Urinary bladder (tissue), 3 donors: ENCODE measurements at regions not wholly inside any gene's neighbourhood (a gene's known extent, or its start where the extent isn't known, plus 50 kb on each side); places are given as distances from the start of the nearest gene placed in this dataset.

Source experiments
- DNase-seq: peaks from one replicate; pipeline ENCODE4 v3.0.0-alpha.2; 2015; ENCODE audit errors: extremely low spot score
- H3K27ac ChIP-seq: one replicate; pipeline ENCODE4 v1.5.1; 2013; ENCODE audit warnings: low read depth, mild to moderate bottlenecking, moderate library complexity
- H3K36me3 ChIP-seq: one replicate; pipeline ENCODE4 v1.6.1; 2013; ENCODE audit warnings: mild to moderate bottlenecking, moderate library complexity; ENCODE audit not compliant: insufficient read depth
- H3K4me1 ChIP-seq: one replicate; pipeline ENCODE4 v1.6.1; 2013; ENCODE audit warnings: mild to moderate bottlenecking, moderate library complexity; ENCODE audit not compliant: insufficient read depth
- H3K4me3 ChIP-seq: one replicate; pipeline ENCODE4 v1.5.1; 2013; ENCODE audit warnings: low read depth, low read length
- WGBS: extraction: QIAGEN DNeasy Blood & Tissue Kit; methylation state at CpG from one replicate; pipeline ENCODE4 v1.1.7; 2013; 5-methylcytosine and 5-hydroxymethylcytosine counted together
- donor health status: healthy with polysubstance abuse.
- donor health status: healthy.

DNA sequence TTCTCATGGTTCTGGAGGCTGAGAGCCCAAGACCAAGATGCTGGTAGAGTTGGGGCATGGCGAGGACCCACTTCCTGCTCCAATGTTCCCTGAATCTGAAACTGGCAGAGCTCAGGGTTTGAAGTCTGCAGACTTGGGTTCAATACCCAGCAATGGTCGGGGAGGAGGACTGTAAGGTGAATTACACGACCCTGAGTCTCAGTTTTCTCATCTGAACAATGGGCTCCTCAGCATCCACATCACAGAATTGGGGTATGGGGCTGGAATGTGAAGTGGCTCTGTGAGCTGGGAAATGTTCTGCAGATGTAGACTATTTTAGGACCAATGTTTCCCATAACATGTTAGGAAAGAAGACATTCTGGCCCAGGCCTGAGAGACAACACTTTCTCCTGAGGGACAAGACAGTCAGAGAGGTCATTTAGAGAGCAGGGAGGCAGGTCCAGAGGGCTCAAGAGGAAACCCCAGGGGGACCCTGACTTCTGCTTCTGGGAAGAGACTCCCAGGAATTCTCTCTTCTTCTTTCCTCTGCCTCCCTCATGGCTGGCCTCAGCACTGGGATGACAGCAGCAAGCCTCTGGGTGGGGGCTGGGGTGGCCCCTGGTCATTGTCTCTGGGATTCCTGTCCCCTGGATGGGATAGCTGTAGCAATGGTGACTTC is 141.3 kb upstream of the PMEPA1 start:
- H3K4me3 ChIP-seq = no peak overlapping the region
- no peaks in the 10 kb centered on the region for H3K36me3 ChIP-seq
- WGBS = 92% methylated on average over 3 of the region's 3 CpGs
- no peak overlapping the region for H3K27ac ChIP-seq
- no peaks in the 10 kb centered on the region for H3K4me1 ChIP-seq
- DNase-seq = no peak

DNA sequence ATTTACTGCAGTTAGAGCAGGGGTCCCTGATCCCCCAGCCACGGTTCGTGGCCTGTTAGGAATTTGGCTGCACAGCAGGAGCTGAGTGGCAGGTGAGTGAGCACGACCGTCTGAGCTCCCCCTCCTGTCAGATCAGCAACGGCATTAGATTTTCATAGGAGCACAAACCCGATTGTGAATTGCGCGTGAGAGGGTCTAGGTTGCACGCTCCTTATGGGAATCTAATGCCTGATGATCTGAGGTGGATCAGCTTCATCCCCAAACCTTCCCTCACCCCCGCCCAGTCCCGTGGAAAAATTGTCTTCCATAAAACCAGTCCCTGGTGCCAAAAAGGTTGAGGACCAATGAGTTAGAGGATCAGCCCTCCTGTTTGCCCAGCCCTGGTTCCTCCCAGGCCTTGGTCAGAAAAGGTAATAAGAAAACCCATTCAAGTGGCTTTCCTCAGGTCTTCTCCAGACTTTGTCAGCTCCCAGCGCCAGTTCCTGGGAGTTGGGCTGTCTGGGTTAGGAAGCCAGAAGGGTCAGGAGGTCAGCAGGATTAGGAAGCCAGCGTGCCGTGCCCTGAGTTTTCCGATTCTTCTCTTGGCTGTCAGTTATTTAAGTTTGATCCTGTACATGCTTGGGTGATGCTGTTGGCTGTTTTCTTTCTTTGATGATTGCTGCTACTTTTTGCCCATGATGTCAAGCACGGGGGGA is 139.9 kb upstream of the PMEPA1 start:
- Histone ChIP-seq H3K4me1 (no peaks in the 10 kb centered on the region), H3K36me3 (no peaks in the 10 kb centered on the region), H3K27ac (no peak overlapping the region), H3K4me3 (no peak overlapping the region)
- WGBS = 84% methylated on average over 16 of the region's 16 CpGs
- no peak for DNase-seq

DNA sequence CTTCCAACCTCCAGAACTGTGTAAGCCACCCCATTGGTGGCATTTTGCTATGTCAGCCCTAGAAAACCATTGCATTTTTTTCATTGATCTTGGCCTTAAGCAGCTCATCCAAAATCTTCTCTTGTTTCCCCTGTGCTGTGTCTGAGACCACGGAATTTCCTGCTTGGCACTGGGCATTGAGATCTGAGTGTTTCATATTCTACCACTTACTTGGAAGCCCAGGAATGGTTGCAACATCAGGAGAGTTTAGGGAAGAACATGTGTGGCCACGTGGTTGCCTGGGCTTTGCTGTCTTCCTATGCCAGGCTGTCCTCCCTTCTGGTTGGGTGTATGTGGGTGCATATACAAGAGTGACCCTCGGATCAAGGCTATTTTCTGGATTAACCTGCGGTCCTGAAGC is 139.3 kb upstream of the PMEPA1 start:
- WGBS = 88% methylated on average over 4 of the region's 4 CpGs
- no peak overlapping the region for H3K4me3 ChIP-seq
- DNase-seq = no peak
- H3K27ac ChIP-seq = no peak overlapping the region
- H3K36me3 ChIP-seq = no peaks in the 10 kb centered on the region
- H3K4me1 ChIP-seq = no peaks in the 10 kb centered on the region

DNA sequence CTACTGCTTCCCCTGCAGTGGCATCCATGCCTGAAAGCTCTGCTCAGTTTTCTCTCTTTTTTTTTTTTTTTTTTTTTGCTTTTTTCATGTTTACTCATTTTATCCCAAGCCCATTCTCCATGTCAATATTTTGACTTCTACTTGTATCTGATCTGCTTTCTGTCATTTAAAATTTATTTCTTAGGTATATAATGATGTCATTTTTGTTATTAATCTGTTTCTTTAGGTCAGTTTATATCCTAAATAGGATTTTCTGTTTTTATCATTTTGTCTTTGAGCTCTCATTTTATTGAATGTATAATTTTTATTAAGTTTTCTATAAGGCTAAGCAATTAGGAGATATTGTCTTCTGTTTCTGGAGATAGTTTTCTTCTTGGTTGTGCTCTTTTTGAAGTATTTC is 138.5 kb upstream of the PMEPA1 start:
- Histone ChIP-seq H3K36me3 (no peaks in the 10 kb centered on the region), H3K4me3 (no peak overlapping the region), H3K27ac (no peak overlapping the region), H3K4me1 (no peaks in the 10 kb centered on the region)
- DNase-seq = no peak

DNA sequence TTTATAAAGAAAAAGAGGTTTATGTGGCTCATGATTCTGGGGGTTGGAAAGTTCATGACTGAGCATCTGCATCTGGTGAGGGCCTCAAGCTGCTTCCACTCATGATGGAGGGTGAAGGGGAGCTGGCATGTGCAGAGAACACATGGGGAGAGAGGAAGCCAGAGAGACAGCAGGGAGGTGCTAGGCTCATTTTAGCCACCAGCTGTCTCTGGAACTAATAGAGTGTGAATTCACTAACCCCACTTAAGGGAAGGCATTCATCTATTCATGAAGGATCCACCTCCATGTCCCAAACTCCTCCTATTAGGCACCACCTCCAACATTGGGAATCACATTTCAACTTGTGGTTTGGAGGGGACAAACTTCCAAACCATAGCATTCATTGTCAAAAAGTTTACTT is 137.3 kb upstream of the PMEPA1 start:
- no peak overlapping the region for H3K27ac ChIP-seq

DNA sequence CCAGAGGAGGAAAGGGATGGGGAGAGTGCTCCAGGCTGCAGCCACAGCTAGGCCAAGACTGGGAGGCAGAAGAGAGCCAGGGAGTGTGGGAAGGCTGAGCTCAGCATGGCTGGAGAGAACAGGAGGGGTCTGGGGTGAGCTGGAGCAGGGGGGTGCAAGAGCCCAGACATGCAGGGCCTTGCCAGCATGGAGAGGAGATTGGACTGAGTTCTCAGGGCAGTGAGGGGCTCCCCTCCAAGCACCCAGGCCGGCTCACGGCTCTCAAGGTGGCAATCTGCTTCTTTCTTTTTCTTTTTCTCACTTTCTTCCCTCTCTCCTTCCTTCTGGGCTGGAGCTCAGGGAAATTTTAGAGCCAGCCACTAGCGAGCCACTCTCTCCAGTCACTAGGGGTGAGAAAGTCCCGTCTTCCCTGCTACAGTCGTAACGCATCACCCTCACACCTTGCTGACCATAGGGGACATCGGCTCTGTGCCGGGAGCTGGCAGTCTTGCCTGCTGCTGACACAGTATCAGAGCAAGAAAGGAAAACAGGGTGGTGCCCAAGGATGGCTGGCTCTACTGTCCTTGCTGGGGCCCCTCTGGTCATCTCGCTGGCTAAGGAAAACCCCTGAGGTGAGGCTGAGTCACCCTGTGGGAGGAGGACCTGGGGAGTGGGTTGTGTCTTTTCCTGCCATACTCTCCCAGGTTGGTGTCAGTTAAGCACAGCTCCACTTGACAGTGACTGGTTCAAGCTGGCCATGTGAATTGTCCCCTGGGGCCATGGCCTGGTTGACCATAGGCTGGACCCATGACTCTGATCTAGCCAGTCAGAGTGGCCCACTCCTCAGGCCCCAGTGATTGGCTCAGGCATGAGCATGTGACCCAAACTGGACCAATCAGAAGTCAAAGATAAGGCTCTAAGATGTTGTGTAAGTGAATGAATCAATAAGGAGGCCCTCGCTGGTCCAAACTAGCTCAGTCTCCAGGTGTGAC is 135.1 kb upstream of the PMEPA1 start:
- no peak for DNase-seq
- no peaks in the 10 kb centered on the region for H3K36me3 ChIP-seq
- H3K4me3 ChIP-seq = no peak overlapping the region
- no peaks in the 10 kb centered on the region for H3K4me1 ChIP-seq
- H3K27ac ChIP-seq = no peak overlapping the region
- WGBS = 83% methylated on average over 10 of the region's 10 CpGs

More for the DNA sequence above, 137.3 kb upstream of the PMEPA1 start:
- Histone ChIP-seq H3K36me3 (no peaks in the 10 kb centered on the region), H3K4me3 (no peak overlapping the region), H3K4me1 (no peaks in the 10 kb centered on the region)
- no peak for DNase-seq

DNA sequence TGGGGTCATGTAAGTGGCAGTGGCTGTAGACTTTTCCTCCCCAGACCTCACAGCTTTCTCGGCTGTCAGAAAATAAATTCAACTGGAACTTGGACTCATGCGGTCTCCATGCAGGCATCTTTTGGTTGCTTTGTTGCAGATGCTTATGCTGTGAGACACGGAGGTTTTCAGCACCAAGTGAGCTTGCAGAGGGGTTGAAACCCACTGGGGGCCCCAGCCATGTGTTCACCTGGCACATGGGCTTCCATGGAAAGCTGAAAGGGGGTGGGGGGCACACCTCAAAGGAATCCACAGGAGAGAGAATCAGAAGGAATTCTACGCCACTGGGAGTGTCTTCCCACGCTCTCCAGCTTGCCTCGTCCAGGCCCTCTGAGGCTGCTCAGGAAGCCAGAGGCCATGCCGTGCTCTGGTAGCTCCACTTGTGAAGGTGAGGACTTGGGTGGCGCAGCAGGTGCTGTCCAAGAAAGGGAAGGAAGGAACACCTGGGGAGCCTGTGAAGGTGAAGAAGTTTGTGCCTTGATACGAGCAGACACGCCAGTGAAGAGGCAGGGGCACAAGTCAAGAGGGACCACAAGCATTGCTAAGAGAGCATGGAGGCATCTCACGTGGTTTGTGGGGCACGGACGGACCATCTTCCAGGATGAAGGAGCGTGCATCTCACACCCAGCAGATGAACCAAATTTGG is 134.3 kb upstream of the PMEPA1 start:
- no peak overlapping the region for H3K27ac ChIP-seq
- no peaks in the 10 kb centered on the region for H3K36me3 ChIP-seq
- H3K4me3 ChIP-seq = no peak overlapping the region
- no peaks in the 10 kb centered on the region for H3K4me1 ChIP-seq
- DNase-seq = no peak
- 92% methylated on average over 14 of the region's 14 CpGs for WGBS

DNA sequence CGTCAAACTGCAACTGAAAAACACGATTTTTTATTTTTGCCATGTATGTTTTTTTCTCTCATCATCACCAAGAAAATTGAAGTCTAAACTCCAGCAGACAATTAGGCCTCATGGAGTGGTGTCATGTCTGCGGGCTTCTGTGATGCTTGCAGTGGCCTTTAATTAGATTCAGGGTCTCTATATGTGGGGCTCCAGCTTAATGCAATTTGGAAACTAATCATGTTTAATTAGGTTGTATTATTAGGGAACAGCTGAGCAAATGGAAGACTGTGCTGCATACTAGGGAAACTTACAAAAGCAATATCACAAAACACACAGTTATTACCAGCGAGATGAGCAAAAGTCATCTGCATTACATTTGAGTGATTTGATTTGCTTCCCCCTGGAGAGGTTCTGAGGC is 132.9 kb upstream of the PMEPA1 start:
- no peaks in the 10 kb centered on the region for H3K4me1 ChIP-seq
- no peaks in the 10 kb centered on the region for H3K36me3 ChIP-seq
- no peak overlapping the region for H3K4me3 ChIP-seq
- WGBS = 92% methylated on average over 4 of the region's 4 CpGs
- H3K27ac ChIP-seq = no peak overlapping the region
- no peak for DNase-seq

DNA sequence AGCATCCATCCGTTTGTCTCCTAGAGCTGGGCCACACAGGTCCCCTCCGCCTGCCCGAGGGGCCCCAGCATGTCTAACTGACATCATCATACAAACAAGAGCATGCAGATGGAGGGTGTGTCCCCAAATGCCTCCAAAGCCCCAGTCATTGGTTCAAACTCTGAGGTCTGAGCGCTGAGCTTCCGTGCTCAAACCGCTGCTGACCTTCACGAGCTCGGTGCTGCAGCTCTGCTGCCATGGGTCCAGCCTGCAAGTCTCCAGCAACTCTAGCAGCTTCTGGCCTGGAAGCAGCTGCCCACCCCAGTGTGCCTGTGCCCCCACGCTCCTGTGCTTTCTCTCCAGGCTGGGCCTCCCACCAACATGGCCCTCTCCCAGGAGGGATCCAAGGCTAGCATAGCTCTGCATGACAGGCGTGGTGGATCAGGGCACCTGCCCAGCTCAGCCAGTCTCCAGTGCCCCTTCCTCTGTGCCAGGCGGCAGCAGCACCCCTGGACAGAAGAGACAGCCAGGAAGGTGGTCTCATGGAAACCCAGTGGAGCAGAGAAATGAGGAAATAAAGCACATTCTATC is 131.6 kb upstream of the PMEPA1 start:
- WGBS = 91% methylated on average over 11 of the region's 11 CpGs
- no peak for DNase-seq
- Histone ChIP-seq H3K4me3 (no peak overlapping the region), H3K27ac (no peak overlapping the region), H3K36me3 (no peaks in the 10 kb centered on the region), H3K4me1 (no peaks in the 10 kb centered on the region)

DNA sequence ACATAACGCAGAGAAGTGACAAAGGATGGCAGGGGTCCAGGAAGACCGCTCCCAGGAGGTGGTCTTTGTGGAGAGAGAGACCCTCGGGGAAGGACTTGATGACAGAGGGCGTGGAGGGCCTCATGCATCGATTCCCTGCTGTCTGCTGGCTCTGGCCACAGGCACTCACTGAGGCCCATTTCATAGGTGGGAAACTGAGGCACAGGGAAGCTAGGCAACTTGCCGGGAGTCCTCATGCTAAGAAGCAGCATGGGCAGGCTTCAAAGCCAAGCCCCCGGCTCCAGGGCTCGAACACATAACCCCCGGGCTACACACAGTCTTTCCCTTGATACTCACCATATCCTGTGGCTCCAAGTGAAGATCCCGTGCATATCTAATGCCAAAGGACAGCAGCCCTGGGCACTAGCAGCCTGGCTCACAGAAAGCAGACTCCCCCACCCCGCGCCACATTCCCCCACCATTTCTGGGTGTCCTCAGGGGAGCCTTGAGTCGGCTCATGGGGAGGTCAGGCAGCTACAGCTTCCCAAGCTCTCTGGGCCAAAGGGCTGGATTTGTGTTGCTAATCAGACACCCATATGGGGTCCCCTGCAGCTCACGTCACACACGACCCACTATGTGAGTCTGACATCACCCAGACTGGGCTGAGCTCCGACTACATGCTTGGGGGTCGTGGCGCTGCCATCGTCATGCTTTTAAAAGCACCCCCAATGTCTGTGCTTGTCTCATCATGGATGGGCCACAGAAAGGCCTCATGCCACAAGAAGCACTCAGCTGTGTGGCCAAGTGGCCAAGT is 130.9 kb upstream of the PMEPA1 start:
- WGBS = 93% methylated on average over 19 of the region's 19 CpGs
- Histone ChIP-seq H3K27ac (no peak overlapping the region), H3K4me1 (no peaks in the 10 kb centered on the region), H3K36me3 (no peaks in the 10 kb centered on the region), H3K4me3 (no peak overlapping the region)
- DNase-seq = no peak

DNA sequence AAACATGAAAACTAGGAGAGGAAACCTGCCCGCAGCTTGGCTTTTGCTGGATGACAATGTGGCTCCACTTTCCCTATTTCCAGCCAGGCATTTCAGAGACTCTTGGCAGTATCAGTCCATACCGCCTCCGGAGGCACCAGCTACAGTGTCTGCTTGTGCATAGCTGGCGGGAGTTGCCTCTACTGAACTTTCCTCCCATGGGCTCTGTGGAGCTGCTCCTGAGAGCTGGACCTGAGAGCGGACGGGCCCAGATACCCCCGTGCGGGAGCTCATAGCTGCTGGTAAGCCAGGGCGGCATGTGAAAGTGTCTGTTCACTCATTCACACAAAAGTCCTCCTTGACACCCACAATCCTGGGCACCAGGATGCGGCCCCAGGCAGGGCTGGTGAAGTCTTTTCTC is 130.3 kb upstream of the PMEPA1 start:
- Histone ChIP-seq H3K4me3 (no peak overlapping the region), H3K36me3 (no peaks in the 10 kb centered on the region), H3K4me1 (no peaks in the 10 kb centered on the region), H3K27ac (no peak overlapping the region)
- 89% methylated on average over 10 of the region's 10 CpGs for WGBS
- no peak for DNase-seq

DNA sequence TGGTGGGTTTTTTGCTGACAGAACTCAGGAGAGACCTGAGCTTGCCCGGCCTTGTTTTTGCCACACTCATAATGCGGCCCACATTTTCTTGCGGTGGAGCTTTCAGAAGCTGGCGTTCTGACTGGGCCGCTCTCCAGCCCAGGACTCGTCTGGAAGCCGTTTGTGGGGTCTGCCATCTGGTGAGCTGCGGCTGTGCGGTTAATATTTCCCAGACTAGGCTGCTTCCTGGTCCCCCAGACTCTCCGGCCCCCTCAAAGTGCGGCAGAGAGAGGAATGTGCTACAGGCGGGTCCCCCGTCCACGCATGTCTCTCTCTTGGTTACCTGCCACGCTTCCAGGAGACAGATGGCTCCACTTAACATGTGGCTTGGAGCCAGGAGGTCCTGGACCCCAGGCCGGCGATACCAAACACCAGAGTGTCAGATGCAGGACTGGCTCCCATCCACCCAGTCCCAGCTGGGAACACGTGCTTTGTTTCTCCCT is 128.9 kb upstream of the PMEPA1 start:
- Histone ChIP-seq H3K4me1 (no peaks in the 10 kb centered on the region), H3K4me3 (no peak overlapping the region), H3K27ac (no peak overlapping the region), H3K36me3 (no peaks in the 10 kb centered on the region)
- DNase-seq = no peak
- 42% methylated on average over 18 of the region's 18 CpGs for WGBS
